GM10248 (cell line): ENCODE measurements at regions not wholly inside any gene's neighbourhood (a gene's known extent, or its start where the extent isn't known, plus 50 kb on each side); places are given as distances from the start of the nearest gene placed in this dataset.
"Not testable (repeated sequence)": the region's sequence is repeated elsewhere in the genome, so short reads cannot be mapped to it uniquely, and the experiment has no call there.

ENCODE experiments used
- CTCF ChIA-PET: fragments of 300-600 bp; sonication (Branson Sonifier 250); formaldehyde crosslinking; extraction: SDS; loops from one replicate; lab custom pipeline; 2021; ENCODE audit warnings: antibody characterized with exemption; lab: Yijun Ruan, JAX
- POLR2A ChIA-PET: fragments of 350-650 bp; sonication (Branson Sonifier 250); formaldehyde crosslinking; extraction: SDS; loops from one replicate; lab custom pipeline; 2020; ENCODE audit warnings: antibody characterized with exemption; lab: Yijun Ruan, JAX
- DNase-seq: peaks from one replicate; pipeline ENCODE4 v3.0.0; 2012; ENCODE audit errors: extremely low spot score
- CTCF ChIP-seq: IDR thresholded peaks from 2 replicates; pipeline ENCODE4 v1.5.1; 2012; ENCODE audit warnings: mild to moderate bottlenecking, low read depth; ENCODE audit errors: extremely low read depth, missing control alignments, control extremely low read depth

GRCh38 chr12:74250891-74251290 is 286.7 kb upstream of the ATXN7L3B start:
- no peak for TF ChIP-seq CTCF
- DNase-seq: no peak
- ChIA-PET POLR2A (no interaction called here), CTCF (interaction anchor here (1.2 to 1.5 kb wide), 2 partner anchors 10 to 18 kb away, joined by 3 to 6 read pairs; no protein-coding TSS in a partner anchor)

GRCh38 chr12:74253826-74254225 is 283.8 kb upstream of the ATXN7L3B start:
- CTCF ChIA-PET, DNase-seq, POLR2A ChIA-PET: not testable (repeated sequence)

- POLR2A ChIA-PET: no interaction called here
- CTCF ChIA-PET: no interaction called here
- no peak for DNase-seq
- no peak for TF ChIP-seq CTCF
Observed at GRCh38 chr12:74254784-74255183, 282.9 kb upstream of the ATXN7L3B start.

GRCh38 chr12:74259199-74259598 is 278.4 kb upstream of the ATXN7L3B start:
- TF ChIP-seq CTCF: no peak
- no peak for DNase-seq
- CTCF ChIA-PET: no interaction called here
- POLR2A ChIA-PET: no interaction called here

GRCh38 chr12:74264692-74265091 is 272.9 kb upstream of the ATXN7L3B start:
- DNase-seq: no peak
- POLR2A ChIA-PET: no interaction called here
- no peak for TF ChIP-seq CTCF
- CTCF ChIA-PET: no interaction called here

GRCh38 chr12:74269355-74269754 is 268.3 kb upstream of the ATXN7L3B start:
- POLR2A ChIA-PET, DNase-seq: not testable (repeated sequence)
- CTCF ChIA-PET: interaction anchor here (1.2 to 1.4 kb wide), 2 partner anchors 10 to 18 kb away, joined by 3 to 6 read pairs; no protein-coding TSS in a partner anchor

GRCh38 chr12:74280156-74280655 is 257.4 kb upstream of the ATXN7L3B start:
- no peak for DNase-seq
- CTCF ChIA-PET: no interaction called here
- no peak for TF ChIP-seq CTCF
- POLR2A ChIA-PET: no interaction called here

- POLR2A ChIA-PET, DNase-seq, CTCF ChIA-PET: not testable (repeated sequence)
Observed at GRCh38 chr12:74281401-74282180, 256.0 kb upstream of the ATXN7L3B start.
